ENCODE measurements at regions not wholly inside any gene's neighbourhood (a gene's known extent, or its start where the extent isn't known, plus 50 kb on each side); places are given as distances from the start of the nearest gene placed in this dataset.

DNA sequence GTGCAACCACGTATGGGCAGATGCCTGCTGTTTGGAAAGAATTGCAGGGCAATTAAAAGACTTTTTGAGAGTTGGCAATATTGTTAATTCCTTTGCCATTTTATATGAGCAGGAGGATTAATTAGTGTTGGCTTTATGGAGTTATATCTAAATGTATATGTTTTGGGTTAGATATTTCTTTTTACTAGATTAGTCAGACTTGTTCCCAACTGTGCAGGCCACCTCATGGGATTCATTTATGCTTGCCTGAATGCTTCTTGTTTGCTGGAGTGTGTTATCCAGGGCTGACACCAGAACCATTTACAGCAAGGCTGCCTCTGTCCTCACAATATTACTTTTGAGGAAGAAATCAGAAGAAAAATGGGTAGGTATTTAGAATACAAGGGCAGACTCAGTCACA lies 192.5 kb downstream of the KTN1 start:
- Histone ChIP-seq H3K4me1 (ENCODE audit: control insufficient read depth in 2 of 2, insufficient read depth in 2 of 2, low read length in 2 of 2) (no peaks in the 10 kb centered on the region), H3K36me3 (ENCODE audit: control insufficient read depth in 2 of 3, insufficient read depth in 3 of 3, low read length in 3 of 3) (no peaks in the 10 kb centered on the region), H3K27ac (ENCODE audit: low read depth, low read length) (no peak overlapping the region), H3K9me3 (ENCODE audit: control insufficient read depth in 2 of 3, low read length in 3 of 3) (no peaks in the 10 kb centered on the region), H3K27me3 (ENCODE audit: control insufficient read depth in 2 of 2, insufficient read depth in 2 of 2, low read length in 2 of 2) (no peaks in the 10 kb centered on the region), H3K4me3 (ENCODE audit: low read length) (no peak overlapping the region)
- peaks cover 0 to 4% (median 3%) of the 10 kb centered on the region in 5 donors for H3K36me3 Mint-ChIP-seq
- intact Hi-C loops (cut with micrococcal nuclease), result no loop called here
- H3K4me3 Mint-ChIP-seq, result no peak overlapping the region
- H3K27ac Mint-ChIP-seq, result no peak overlapping the region
- DNase-seq, result no peak
- CTCF ChIA-PET, result no interaction called here
- H3K27me3 Mint-ChIP-seq, result peaks cover 0 to 20% (median 6%) of the 10 kb centered on the region in 5 donors
- ATAC-seq, result no peak
- no peaks in the 10 kb centered on the region for H3K4me1 Mint-ChIP-seq
- H3K9me3 Mint-ChIP-seq, result peaks cover 0 to 8% (median 0%) of the 10 kb centered on the region in 11 donors
- POLR2A ChIA-PET, result no interaction called here

DNA sequence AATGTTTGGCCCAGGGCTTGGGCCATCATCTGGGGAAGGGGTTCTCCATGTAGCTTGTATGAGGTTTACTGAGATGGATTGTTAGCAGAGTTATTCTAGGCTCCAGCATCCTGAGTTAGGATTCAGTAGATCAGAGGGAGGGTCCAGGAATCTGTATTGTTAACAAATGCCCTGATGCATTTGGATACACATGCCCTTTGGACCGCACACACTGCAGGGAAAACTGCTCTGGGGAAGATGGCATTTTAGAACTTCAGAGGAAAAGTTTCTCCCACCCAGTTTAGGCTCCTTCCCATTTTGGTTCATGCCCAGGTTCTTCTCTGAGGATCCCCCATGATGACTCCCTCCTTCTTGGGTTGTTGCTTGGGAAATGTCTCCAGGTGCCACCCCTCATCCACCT lies 193.3 kb downstream of the KTN1 start:
- POLR2A ChIA-PET, result no interaction called here
- CTCF ChIA-PET, result no interaction called here

DNA sequence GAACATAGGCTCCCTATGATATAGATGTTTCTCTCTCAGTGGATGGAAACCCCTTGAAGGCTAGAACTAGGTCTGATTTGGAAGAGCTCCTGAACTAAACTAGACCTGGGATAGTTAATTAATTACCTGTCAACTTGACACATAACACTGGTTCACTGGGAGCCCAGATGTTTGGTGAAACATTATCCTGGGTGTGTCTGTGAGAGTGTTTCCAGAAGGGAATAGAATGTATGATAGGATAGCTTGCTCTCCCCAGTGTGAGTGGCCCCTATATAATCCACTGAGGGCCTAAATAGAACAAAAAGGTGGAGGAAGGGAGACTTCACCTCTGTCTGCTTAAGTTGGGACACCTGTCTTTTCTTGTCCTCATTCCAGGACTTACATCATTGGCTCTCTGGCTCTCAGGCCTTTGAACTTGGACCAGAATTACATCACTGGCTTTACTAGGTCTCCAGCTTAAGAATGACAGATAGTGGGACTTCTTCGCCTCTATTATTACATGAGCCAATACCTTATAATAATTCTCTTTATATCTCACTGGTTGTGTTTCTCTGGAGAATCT lies 194.1 kb downstream of the KTN1 start:
- Histone ChIP-seq H3K27ac (ENCODE audit: low read depth, low read length) (no peak overlapping the region), H3K27me3 (ENCODE audit: control insufficient read depth in 2 of 2, insufficient read depth in 2 of 2, low read length in 2 of 2) (no peaks in the 10 kb centered on the region), H3K4me3 (ENCODE audit: low read length) (no peak overlapping the region), H3K36me3 (ENCODE audit: control insufficient read depth in 2 of 3, insufficient read depth in 3 of 3, low read length in 3 of 3) (no peaks in the 10 kb centered on the region), H3K9me3 (ENCODE audit: control insufficient read depth in 2 of 3, low read length in 3 of 3) (no peaks in the 10 kb centered on the region), H3K4me1 (ENCODE audit: control insufficient read depth in 2 of 2, insufficient read depth in 2 of 2, low read length in 2 of 2) (no peaks in the 10 kb centered on the region)
- peaks cover 0 to 5% (median 0%) of the 10 kb centered on the region in 5 donors for H3K36me3 Mint-ChIP-seq
- H3K27me3 Mint-ChIP-seq, result peaks cover 0 to 17% (median 0%) of the 10 kb centered on the region in 5 donors
- intact Hi-C loops (cut with micrococcal nuclease), result no loop called here
- ATAC-seq (no peak), DNase-seq (no peak)
- peaks cover 0 to 4% (median 0%) of the 10 kb centered on the region in 11 donors for H3K9me3 Mint-ChIP-seq
- CTCF ChIA-PET, result no interaction called here
- H3K4me3 Mint-ChIP-seq, result no peak overlapping the region
- POLR2A ChIA-PET, result no interaction called here
- peaks cover 0 to 5% (median 0%) of the 10 kb centered on the region in 7 donors for H3K4me1 Mint-ChIP-seq
- H3K27ac Mint-ChIP-seq, result no peak overlapping the region

More for the DNA sequence above, 193.3 kb downstream of the KTN1 start:
- Mint-ChIP-seq H3K4me1 (no peaks in the 10 kb centered on the region), H3K4me3 (no peak overlapping the region), H3K27ac (no peak overlapping the region), H3K36me3 (peaks cover 0 to 5% (median 0%) of the 10 kb centered on the region in 5 donors), H3K27me3 (peaks cover 0 to 17% (median 2%) of the 10 kb centered on the region in 5 donors), H3K9me3 (peaks cover 0 to 5% (median 0%) of the 10 kb centered on the region in 11 donors)
- no peaks in the 10 kb centered on the region for H3K4me1 ChIP-seq (ENCODE audit: control insufficient read depth in 2 of 2, insufficient read depth in 2 of 2, low read length in 2 of 2)
- no peaks in the 10 kb centered on the region for H3K36me3 ChIP-seq (ENCODE audit: control insufficient read depth in 2 of 3, insufficient read depth in 3 of 3, low read length in 3 of 3)
- no peaks in the 10 kb centered on the region for H3K27me3 ChIP-seq (ENCODE audit: control insufficient read depth in 2 of 2, insufficient read depth in 2 of 2, low read length in 2 of 2)
- H3K9me3 ChIP-seq (ENCODE audit: control insufficient read depth in 2 of 3, low read length in 3 of 3), result no peaks in the 10 kb centered on the region
- H3K4me3 ChIP-seq (ENCODE audit: low read length), result no peak overlapping the region
- intact Hi-C loops (cut with micrococcal nuclease), result no loop called here
- DNase-seq (no peak), ATAC-seq (no peak)
- H3K27ac ChIP-seq (ENCODE audit: low read depth, low read length), result no peak overlapping the region

DNA sequence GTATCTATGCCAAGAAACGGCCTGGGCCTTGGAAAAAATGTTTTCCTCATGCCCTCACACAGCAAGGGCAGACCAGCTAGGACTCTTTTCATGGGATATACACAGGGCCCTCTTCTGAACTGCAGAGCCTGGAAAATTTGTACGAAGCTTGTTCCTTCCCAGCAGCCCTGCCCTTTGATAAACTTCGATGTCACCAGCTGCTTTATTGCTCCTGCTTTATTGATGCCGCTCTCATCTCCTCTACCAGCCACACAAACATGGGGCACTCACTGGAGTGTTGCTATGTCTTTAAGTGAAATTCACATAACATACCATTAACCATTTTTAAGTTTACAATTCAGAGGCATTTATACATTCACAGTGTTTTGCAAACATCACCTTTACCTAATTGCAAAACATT lies 197.9 kb downstream of the KTN1 start:
- H3K9me3 ChIP-seq (ENCODE audit: control insufficient read depth in 2 of 3, low read length in 3 of 3), result no peaks in the 10 kb centered on the region
- no peak overlapping the region for H3K4me3 ChIP-seq (ENCODE audit: low read length)
- ChIA-PET CTCF (no interaction called here), POLR2A (no interaction called here)
- H3K27ac ChIP-seq (ENCODE audit: low read depth, low read length), result no peak overlapping the region
- peaks cover 0 to 4% (median 0%) of the 10 kb centered on the region in 11 donors for H3K9me3 Mint-ChIP-seq
- H3K4me1 Mint-ChIP-seq, result peaks cover 0 to 5% (median 0%) of the 10 kb centered on the region in 7 donors
- intact Hi-C loops (cut with micrococcal nuclease), result no loop called here
- no peak overlapping the region for H3K4me3 Mint-ChIP-seq
- H3K27ac Mint-ChIP-seq, result no peak overlapping the region
- no peak for DNase-seq
- H3K27me3 Mint-ChIP-seq, result peaks cover 0 to 5% (median 0%) of the 10 kb centered on the region in 5 donors
- no peaks in the 10 kb centered on the region for H3K36me3 ChIP-seq (ENCODE audit: control insufficient read depth in 2 of 3, insufficient read depth in 3 of 3, low read length in 3 of 3)
- H3K36me3 Mint-ChIP-seq, result peaks cover 0 to 5% (median 0%) of the 10 kb centered on the region in 5 donors
- ATAC-seq, result no peak
- H3K4me1 ChIP-seq (ENCODE audit: control insufficient read depth in 2 of 2, insufficient read depth in 2 of 2, low read length in 2 of 2), result no peaks in the 10 kb centered on the region
- H3K27me3 ChIP-seq (ENCODE audit: control insufficient read depth in 2 of 2, insufficient read depth in 2 of 2, low read length in 2 of 2), result no peaks in the 10 kb centered on the region

DNA sequence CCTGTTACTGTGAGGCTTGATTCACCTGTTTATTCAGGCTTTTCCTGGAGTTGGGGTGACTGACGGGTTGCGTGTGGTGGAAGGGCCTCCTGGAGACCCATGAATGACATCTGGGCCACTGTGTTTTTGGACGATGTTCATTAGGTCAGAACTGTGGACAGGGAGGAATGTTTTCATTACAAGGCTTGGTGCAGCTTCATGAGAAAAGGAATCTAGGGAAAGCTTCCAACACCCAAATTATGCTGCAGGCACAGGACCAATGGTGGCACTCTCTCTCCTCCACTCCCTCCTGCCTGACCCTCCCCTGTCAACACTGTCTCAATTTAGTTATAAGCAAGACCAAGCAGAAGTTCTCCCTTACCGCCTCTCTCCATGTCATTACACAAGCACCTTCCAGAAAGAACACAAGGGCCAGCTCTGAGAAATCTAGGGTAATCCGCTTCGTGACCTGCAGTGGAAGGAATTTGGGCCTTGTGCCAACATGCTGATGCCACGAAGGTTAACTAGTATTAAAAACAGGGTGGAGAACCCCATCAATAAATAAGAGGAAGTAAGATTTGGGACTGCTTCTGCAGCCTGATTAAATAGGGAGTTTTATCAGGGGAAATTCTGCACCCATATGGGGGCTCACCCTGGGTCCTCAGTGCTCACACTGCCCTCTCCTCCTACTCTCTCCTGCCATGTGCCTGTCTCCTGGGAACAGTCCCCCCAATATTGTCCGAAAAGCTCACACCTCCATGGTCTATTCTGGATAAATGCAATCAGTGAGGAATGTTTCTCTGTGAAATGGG lies 200.3 kb downstream of the KTN1 start:
- Mint-ChIP-seq H3K9me3 (peaks cover 0 to 4% (median 0%) of the 10 kb centered on the region in 11 donors), H3K27ac (no peak overlapping the region), H3K27me3 (peaks cover 0 to 19% (median 0%) of the 10 kb centered on the region in 5 donors), H3K36me3 (peaks cover 0 to 5% (median 0%) of the 10 kb centered on the region in 5 donors), H3K4me3 (no peak overlapping the region), H3K4me1 (peaks cover 0 to 5% (median 0%) of the 10 kb centered on the region in 7 donors)
- Histone ChIP-seq H3K36me3 (ENCODE audit: control insufficient read depth in 2 of 3, insufficient read depth in 3 of 3, low read length in 3 of 3) (no peaks in the 10 kb centered on the region), H3K27ac (ENCODE audit: low read depth, low read length) (no peak overlapping the region), H3K9me3 (ENCODE audit: control insufficient read depth in 2 of 3, low read length in 3 of 3) (no peaks in the 10 kb centered on the region), H3K4me3 (ENCODE audit: low read length) (no peak overlapping the region), H3K4me1 (ENCODE audit: control insufficient read depth in 2 of 2, insufficient read depth in 2 of 2, low read length in 2 of 2) (no peaks in the 10 kb centered on the region), H3K27me3 (ENCODE audit: control insufficient read depth in 2 of 2, insufficient read depth in 2 of 2, low read length in 2 of 2) (no peaks in the 10 kb centered on the region)
- ATAC-seq, result no peak
- ChIA-PET CTCF (no interaction called here), POLR2A (no interaction called here)
- no peak for DNase-seq
- intact Hi-C loops (cut with micrococcal nuclease), result no loop called here

DNA sequence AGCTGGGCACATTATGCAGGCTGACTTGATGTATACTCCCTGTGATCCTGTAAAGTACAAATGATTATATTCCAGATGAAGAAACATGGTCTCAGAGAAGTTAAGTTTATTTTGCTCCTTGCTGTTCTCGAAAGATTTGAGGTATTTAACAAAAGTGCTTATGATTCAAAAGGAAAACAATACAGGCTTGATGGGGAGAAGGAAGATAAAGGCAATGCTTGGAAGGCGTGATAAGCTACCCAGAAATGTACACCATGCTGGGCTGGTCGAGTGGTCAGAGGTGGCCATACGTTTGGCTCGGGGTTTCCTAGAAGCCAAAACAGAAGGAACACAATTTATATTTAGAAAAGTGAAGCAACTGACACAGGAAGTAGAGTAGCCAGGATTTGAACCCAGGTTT lies 201.0 kb downstream of the KTN1 start:
- Histone ChIP-seq H3K4me1 (ENCODE audit: control insufficient read depth in 2 of 2, insufficient read depth in 2 of 2, low read length in 2 of 2) (no peaks in the 10 kb centered on the region), H3K4me3 (ENCODE audit: low read length) (no peak overlapping the region), H3K9me3 (ENCODE audit: control insufficient read depth in 2 of 3, low read length in 3 of 3) (no peaks in the 10 kb centered on the region), H3K27ac (ENCODE audit: low read depth, low read length) (no peak overlapping the region), H3K36me3 (ENCODE audit: control insufficient read depth in 2 of 3, insufficient read depth in 3 of 3, low read length in 3 of 3) (no peaks in the 10 kb centered on the region), H3K27me3 (ENCODE audit: control insufficient read depth in 2 of 2, insufficient read depth in 2 of 2, low read length in 2 of 2) (no peaks in the 10 kb centered on the region)
- Mint-ChIP-seq H3K4me3 (no peak overlapping the region), H3K27ac (peak overlapping the region in 1 of 9 donors; percentile 23), H3K27me3 (peaks cover 0 to 26% (median 0%) of the 10 kb centered on the region in 5 donors), H3K4me1 (peaks cover 0 to 5% (median 0%) of the 10 kb centered on the region in 7 donors), H3K36me3 (peaks cover 0 to 5% (median 0%) of the 10 kb centered on the region in 5 donors), H3K9me3 (peaks cover 0 to 4% (median 0%) of the 10 kb centered on the region in 11 donors)
- intact Hi-C loops (cut with micrococcal nuclease), result no loop called here
- ChIA-PET POLR2A (no interaction called here), CTCF (no interaction called here)
- ATAC-seq (no peak), DNase-seq (no peak)
